ENCODE measurements at regions not wholly inside any gene's neighbourhood (a gene's known extent, or its start where the extent isn't known, plus 50 kb on each side); places are given as distances from the start of the nearest gene placed in this dataset.

DNA sequence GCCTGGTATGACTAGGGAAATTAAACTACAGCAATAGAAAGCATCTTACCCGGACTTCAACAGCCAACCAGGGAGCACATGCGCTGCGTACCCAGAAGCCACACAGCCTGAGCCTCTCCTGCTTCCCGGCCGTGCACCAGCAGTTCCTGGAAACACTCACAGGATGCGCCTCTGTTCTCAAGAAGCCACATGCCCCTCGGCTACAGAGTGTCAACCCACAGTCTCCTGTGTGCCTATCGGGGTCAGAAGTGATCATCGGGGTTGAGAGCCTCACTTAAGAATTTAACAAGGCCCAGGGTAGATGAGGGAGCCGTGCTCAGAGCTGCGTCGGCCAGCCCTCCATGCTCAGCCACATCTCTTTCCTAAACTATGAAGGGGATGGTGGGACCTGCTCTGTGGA lies 147.2 kb upstream of the GGTLC1 start:
- TF ChIP-seq POLR2A (IDR thresholded peaks at IDR 0.05), result no peak
- TF ChIP-seq, protein P1, sequence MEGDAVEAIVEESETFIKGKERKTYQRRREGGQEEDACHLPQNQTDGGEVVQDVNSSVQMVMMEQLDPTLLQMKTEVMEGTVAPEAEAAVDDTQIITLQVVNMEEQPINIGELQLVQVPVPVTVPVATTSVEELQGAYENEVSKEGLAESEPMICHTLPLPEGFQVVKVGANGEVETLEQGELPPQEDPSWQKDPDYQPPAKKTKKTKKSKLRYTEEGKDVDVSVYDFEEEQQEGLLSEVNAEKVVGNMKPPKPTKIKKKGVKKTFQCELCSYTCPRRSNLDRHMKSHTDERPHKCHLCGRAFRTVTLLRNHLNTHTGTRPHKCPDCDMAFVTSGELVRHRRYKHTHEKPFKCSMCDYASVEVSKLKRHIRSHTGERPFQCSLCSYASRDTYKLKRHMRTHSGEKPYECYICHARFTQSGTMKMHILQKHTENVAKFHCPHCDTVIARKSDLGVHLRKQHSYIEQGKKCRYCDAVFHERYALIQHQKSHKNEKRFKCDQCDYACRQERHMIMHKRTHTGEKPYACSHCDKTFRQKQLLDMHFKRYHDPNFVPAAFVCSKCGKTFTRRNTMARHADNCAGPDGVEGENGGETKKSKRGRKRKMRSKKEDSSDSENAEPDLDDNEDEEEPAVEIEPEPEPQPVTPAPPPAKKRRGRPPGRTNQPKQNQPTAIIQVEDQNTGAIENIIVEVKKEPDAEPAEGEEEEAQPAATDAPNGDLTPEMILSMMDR (IDR thresholded peaks at IDR 0.05), result no peak
- TF ChIP-seq POLR2AphosphoS5 (IDR thresholded peaks at IDR 0.05), result no peak

Data from sigmoid colon (tissue), 4 donors.